Gastroesophageal sphincter (tissue), 4 donors: ENCODE measurements at regions not wholly inside any gene's neighbourhood (a gene's known extent, or its start where the extent isn't known, plus 50 kb on each side); places are given as distances from the start of the nearest gene placed in this dataset.

ENCODE experiments used
- ATAC-seq: fragments of 150-250 bp; one replicate; pipeline ENCODE4 v1.9.1; 2016; ENCODE audit warnings: mild to moderate bottlenecking, moderate library complexity
- H3K27ac ChIP-seq, 4 donors: fragments of 200-600 bp; sonication (generic) in 3 of 4; 1 replicate in 3 of 4; 2 replicates in 1 of 4; pipeline ENCODE4 v1.5.1; 2016 to 2019
- H3K27me3 ChIP-seq: fragments of 200-600 bp; sonication (generic); one replicate; pipeline ENCODE4 v1.5.1; 2019
- H3K36me3 ChIP-seq, 2 donors: fragments of 200-600 bp; sonication (generic); one replicate each; pipeline ENCODE4 v1.5.1; 2019; ENCODE audit warnings: control low read depth in 1 of 2
- H3K4me1 ChIP-seq, 3 donors: fragments of 200-600 bp; sonication (generic); 1 replicate in 2 of 3; 2 replicates in 1 of 3; pipeline ENCODE4 v1.5.1; 2016 to 2019; ENCODE audit warnings: control low read depth in 2 of 3
- H3K4me3 ChIP-seq, 2 donors: fragments of 200-600 bp; sonication (generic); one replicate each; pipeline ENCODE4 v1.5.1; 2019; ENCODE audit warnings: mild to moderate bottlenecking in 1 of 2, moderate library complexity in 1 of 2
- H3K9me3 ChIP-seq, 3 donors: fragments of 200-600 bp; sonication (generic); one replicate each; pipeline ENCODE4 v1.5.1; 2017 to 2019; ENCODE audit warnings: control low read depth in 2 of 3
- EP300 ChIP-seq: sonication (generic); formaldehyde crosslinking; IDR thresholded peaks from one replicate; pipeline ENCODE4 v1.6.1; 2017; ENCODE audit warnings: antibody characterized with exemption, mild to moderate bottlenecking
- POLR2A ChIP-seq, 2 donors: fragments of 450-650 bp; IDR thresholded peaks; one replicate each; pipeline ENCODE4 v1.6.1; 2017; ENCODE audit warnings: antibody characterized with exemption in 2 of 2, mild to moderate bottlenecking in 2 of 2, moderate library complexity in 1 of 2
- POLR2AphosphoS5 ChIP-seq: sonication (generic); formaldehyde crosslinking; IDR thresholded peaks from one replicate; pipeline ENCODE4 v1.6.1; 2017; ENCODE audit warnings: antibody characterized with exemption
- WGBS, 2 donors: methylation state at CpG; one replicate each; pipeline ENCODE4 v1.1.5; 2018; ENCODE audit warnings: low coverage in 1 of 2; 5-methylcytosine and 5-hydroxymethylcytosine counted together
- TF ChIP-seq, protein P1 (sequence below), 4 experiments: fragments of 200-600 bp in 2 of 4; fragments of 450-650 bp in 2 of 4; sonication (generic) in 1 of 4; IDR thresholded peaks; one replicate each; pipeline ENCODE4 v1.5.1; 2017 to 2019; ENCODE audit warnings: antibody characterized with exemption in 4 of 4, mild to moderate bottlenecking in 2 of 4, moderate library complexity in 2 of 4

- Histone ChIP-seq H3K4me1 (no peaks in the 10 kb centered on the region), H3K36me3 (no peaks in the 10 kb centered on the region), H3K9me3 (no peaks in the 10 kb centered on the region), H3K27me3 (no peaks in the 10 kb centered on the region), H3K4me3 (no peak overlapping the region), H3K27ac (no peak overlapping the region)
- ATAC-seq = no peak
- no peak for TF ChIP-seq EP300
- TF ChIP-seq POLR2A (IDR thresholded peaks at IDR 0.05) = no peak
- TF ChIP-seq POLR2AphosphoS5 = no peak
- TF ChIP-seq, protein P1, sequence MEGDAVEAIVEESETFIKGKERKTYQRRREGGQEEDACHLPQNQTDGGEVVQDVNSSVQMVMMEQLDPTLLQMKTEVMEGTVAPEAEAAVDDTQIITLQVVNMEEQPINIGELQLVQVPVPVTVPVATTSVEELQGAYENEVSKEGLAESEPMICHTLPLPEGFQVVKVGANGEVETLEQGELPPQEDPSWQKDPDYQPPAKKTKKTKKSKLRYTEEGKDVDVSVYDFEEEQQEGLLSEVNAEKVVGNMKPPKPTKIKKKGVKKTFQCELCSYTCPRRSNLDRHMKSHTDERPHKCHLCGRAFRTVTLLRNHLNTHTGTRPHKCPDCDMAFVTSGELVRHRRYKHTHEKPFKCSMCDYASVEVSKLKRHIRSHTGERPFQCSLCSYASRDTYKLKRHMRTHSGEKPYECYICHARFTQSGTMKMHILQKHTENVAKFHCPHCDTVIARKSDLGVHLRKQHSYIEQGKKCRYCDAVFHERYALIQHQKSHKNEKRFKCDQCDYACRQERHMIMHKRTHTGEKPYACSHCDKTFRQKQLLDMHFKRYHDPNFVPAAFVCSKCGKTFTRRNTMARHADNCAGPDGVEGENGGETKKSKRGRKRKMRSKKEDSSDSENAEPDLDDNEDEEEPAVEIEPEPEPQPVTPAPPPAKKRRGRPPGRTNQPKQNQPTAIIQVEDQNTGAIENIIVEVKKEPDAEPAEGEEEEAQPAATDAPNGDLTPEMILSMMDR (IDR thresholded peaks at IDR 0.05) = no peak
Measured at GRCh38 chr4:124783847-124784246, 71.3 kb upstream of the ANKRD50 start.

DNA sequence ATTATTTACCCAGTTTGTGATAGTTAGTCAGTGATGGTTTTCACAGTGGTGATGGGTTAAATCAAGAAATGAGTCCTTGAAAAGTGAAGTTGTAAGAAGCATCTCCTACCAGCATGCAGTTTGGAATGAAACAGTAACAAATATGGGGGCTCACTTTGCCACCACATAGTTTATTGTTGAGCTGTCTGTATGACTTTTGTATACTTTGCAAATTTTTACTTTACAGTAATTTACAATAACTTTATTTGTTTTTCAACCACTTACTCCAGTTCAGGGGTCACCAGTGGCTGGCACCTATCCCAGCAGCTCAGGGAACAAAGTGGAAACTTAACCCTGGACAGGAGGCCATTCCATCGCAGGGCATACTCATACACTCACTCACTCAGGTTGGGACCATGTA, 64.5 kb upstream of the ANKRD50 start:
- Histone ChIP-seq H3K27me3 (no peaks in the 10 kb centered on the region), H3K36me3 (no peaks in the 10 kb centered on the region), H3K4me3 (no peak overlapping the region), H3K9me3 (peaks cover 0 to 5% (median 0%) of the 10 kb centered on the region in 3 donors), H3K4me1 (no peaks in the 10 kb centered on the region), H3K27ac (no peak overlapping the region)
- 60% methylated on average over 1 of the region's 1 CpG; no CpG with 5 or more reads in 1 of the 2 donors for WGBS, 2 donors
- TF ChIP-seq EP300 = no peak
- TF ChIP-seq, protein P1 (IDR thresholded peaks at IDR 0.05) = no peak
- no peak for TF ChIP-seq POLR2A (IDR thresholded peaks at IDR 0.05)
- no peak for TF ChIP-seq POLR2AphosphoS5
- no peak for ATAC-seq

- ATAC-seq = no peak
- Histone ChIP-seq H3K4me3 (no peak overlapping the region), H3K36me3 (no peaks in the 10 kb centered on the region), H3K27ac (no peak overlapping the region), H3K27me3 (no peaks in the 10 kb centered on the region), H3K9me3 (no peaks in the 10 kb centered on the region), H3K4me1 (no peaks in the 10 kb centered on the region)
- no peak for TF ChIP-seq POLR2AphosphoS5
- TF ChIP-seq, protein P1 (IDR thresholded peaks at IDR 0.05) = no peak
- TF ChIP-seq EP300 = no peak
- no peak for TF ChIP-seq POLR2A (IDR thresholded peaks at IDR 0.05)
- 63 to 79% methylated on average over 2 of the region's 2 CpGs for WGBS, 2 donors
Measured at GRCh38 chr4:124768596-124769365, 56.2 kb upstream of the ANKRD50 start.

DNA sequence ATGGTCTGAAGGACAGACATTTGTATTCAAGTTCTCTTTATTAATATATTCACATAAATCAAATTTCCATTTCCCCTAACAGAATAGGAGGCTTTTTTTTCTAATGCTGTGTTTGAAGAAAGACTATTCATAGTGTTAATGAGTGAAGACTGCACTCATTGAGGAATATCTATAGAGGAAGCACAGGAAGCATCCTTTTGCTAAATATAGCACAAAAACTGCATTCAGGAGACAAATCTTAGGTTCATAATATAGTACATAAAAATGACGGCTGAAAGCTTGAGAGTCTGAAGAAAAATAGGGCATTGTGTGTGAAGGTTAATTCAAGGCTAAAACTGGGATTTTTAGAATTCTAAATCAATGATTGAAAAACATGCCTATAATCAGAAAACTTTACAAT, 50.4 kb upstream of the ANKRD50 start:
- Histone ChIP-seq H3K9me3 (no peaks in the 10 kb centered on the region), H3K36me3 (no peaks in the 10 kb centered on the region), H3K4me1 (no peaks in the 10 kb centered on the region), H3K27ac (no peak overlapping the region), H3K4me3 (no peak overlapping the region), H3K27me3 (no peaks in the 10 kb centered on the region)
- ATAC-seq = no peak
- 38% methylated on average over 1 of the region's 1 CpG; no CpG with 5 or more reads in 1 of the 2 donors for WGBS, 2 donors
- TF ChIP-seq POLR2A (IDR thresholded peaks at IDR 0.05) (no peak), EP300 (no peak), POLR2AphosphoS5 (no peak)
- TF ChIP-seq, protein P1 (IDR thresholded peaks at IDR 0.05) = no peak
